Kidney (tissue), 13 donors: ENCODE measurements at regions not wholly inside any gene's neighbourhood (a gene's known extent, or its start where the extent isn't known, plus 50 kb on each side); places are given as distances from the start of the nearest gene placed in this dataset.

Source experiments
- DNase-seq, 5 donors: peaks; one replicate each; pipeline ENCODE4 v3.0.0-alpha.2; 2013 to 2020
- FAIRE-seq: peaks from 2 replicates; lab custom pipeline; 2012; peaks lifted over from hg19 to GRCh38; lab: Jason Lieb, UNC
- H3K27ac ChIP-seq, 2 donors: one replicate each; pipeline ENCODE4 v1.7.0; 2013; ENCODE audit warnings: low read depth in 2 of 2, low read length in 2 of 2, inconsistent platforms in 1 of 2
- H3K27me3 ChIP-seq: one replicate; pipeline ENCODE4 v1.7.1; 2013; ENCODE audit warnings: low read length, inconsistent platforms; ENCODE audit not compliant: control insufficient read depth, insufficient read depth
- H3K36me3 ChIP-seq, 3 donors: one replicate each; pipeline versions ENCODE4 v1.7.0 to v1.7.1; 2013; ENCODE audit warnings: low read length in 3 of 3, control low read depth in 1 of 3, inconsistent platforms in 1 of 3; ENCODE audit not compliant: insufficient read depth in 3 of 3, control insufficient read depth in 2 of 3
- H3K4me1 ChIP-seq, 3 donors: one replicate each; pipeline versions ENCODE4 v1.7.0 to v1.7.1; 2013; ENCODE audit warnings: low read length in 3 of 3, inconsistent platforms in 1 of 3, low read depth in 1 of 3; ENCODE audit not compliant: control insufficient read depth in 2 of 3, insufficient read depth in 2 of 3
- H3K4me3 ChIP-seq, 3 donors: one replicate each; pipeline versions ENCODE4 v1.7.0 to v1.8.1; 2013; ENCODE audit warnings: low read length in 3 of 3, control low read depth in 1 of 3, inconsistent platforms in 1 of 3
- H3K9ac ChIP-seq, 3 donors: one replicate each; pipeline versions ENCODE4 v1.7.0 to v1.7.1; 2013; ENCODE audit warnings: low read length in 3 of 3, control low read depth in 1 of 3, inconsistent platforms in 1 of 3
- H3K9me3 ChIP-seq, 3 donors: one replicate each; pipeline versions ENCODE4 v1.7.0 to v1.7.1; 2013; ENCODE audit warnings: low read length in 3 of 3, control low read depth in 1 of 3, inconsistent platforms in 1 of 3; ENCODE audit not compliant: control insufficient read depth in 2 of 3, insufficient read depth in 1 of 3
- intact Hi-C: fragments of 100-400 bp; cut with DNase I; formaldehyde crosslinking; loops from one replicate; pipeline ENCODE4 v1.11.1; 2022
- TF ChIP-seq, protein P1 (sequence below): IDR thresholded peaks from 3 replicates; pipeline ENCODE4 v1.5.1; 2012; ENCODE audit warnings: mild to moderate bottlenecking, moderate library complexity, borderline replicate concordance; ENCODE audit not compliant: insufficient read depth; ENCODE audit errors: extremely low read depth
- donor health status: control.
- donor health status: control.
- donor health status: control.
- donor health status: control.
- donor health status: control.
- donor health status: DM: yes; HTN: yes; CAD: no.
- donor health status: Normal renal cell carcinoma (clear cell type).

GRCh38 chr1:177480741-177481305 is 310.1 kb downstream of the BRINP2 start:
- no peaks in the 10 kb centered on the region for H3K4me1 ChIP-seq
- TF ChIP-seq, protein P1, sequence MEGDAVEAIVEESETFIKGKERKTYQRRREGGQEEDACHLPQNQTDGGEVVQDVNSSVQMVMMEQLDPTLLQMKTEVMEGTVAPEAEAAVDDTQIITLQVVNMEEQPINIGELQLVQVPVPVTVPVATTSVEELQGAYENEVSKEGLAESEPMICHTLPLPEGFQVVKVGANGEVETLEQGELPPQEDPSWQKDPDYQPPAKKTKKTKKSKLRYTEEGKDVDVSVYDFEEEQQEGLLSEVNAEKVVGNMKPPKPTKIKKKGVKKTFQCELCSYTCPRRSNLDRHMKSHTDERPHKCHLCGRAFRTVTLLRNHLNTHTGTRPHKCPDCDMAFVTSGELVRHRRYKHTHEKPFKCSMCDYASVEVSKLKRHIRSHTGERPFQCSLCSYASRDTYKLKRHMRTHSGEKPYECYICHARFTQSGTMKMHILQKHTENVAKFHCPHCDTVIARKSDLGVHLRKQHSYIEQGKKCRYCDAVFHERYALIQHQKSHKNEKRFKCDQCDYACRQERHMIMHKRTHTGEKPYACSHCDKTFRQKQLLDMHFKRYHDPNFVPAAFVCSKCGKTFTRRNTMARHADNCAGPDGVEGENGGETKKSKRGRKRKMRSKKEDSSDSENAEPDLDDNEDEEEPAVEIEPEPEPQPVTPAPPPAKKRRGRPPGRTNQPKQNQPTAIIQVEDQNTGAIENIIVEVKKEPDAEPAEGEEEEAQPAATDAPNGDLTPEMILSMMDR: no peak
- no peak overlapping the region for H3K27ac ChIP-seq
- H3K36me3 ChIP-seq: no peaks in the 10 kb centered on the region
- DNase-seq: no peak
- no peaks in the 10 kb centered on the region for H3K27me3 ChIP-seq
- intact Hi-C loops: no loop called here
- H3K4me3 ChIP-seq: no peak overlapping the region
- H3K9ac ChIP-seq: no peak overlapping the region
- H3K9me3 ChIP-seq: no peaks in the 10 kb centered on the region
- no peak for FAIRE-seq

DNA sequence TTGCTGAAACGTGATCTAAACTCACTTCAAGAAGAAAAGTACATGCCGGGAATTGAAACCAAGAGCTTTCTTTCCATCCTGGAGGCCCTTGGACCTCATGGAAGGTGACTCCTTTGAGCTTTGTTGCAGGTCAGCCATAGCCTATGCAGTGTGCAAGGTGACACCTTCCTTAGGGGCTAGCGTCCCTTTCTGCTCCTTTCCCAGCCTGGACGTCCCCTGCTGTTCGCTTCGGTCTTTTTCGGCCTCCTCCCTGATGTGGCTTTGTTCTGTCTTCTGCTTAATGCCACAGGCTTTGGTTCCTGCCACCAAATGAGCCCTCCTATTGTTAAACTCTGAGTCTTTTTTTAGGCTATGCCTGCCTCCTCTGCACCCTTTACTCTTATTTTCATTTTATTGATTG is 308.8 kb downstream of the BRINP2 start:
- intact Hi-C loops: no loop called here

DNA sequence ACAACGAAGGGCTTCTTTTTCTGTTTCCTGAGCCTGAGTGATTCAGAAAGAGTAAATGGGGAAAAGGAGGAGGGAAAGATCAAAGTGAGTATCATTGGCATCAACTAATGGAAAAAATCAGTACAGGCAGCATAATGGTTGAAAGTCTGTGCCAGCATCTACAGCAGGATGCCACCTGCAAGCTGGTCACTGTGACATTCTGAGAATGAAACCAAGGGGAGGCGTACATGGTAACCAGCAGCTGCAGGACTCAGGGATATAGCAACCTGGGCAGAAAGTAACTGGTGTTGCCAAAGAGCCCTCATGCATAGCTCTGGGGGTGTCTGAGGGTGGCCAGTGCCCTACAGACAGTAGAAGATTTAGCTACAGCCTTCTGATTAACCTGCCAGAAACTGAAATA is 305.9 kb downstream of the BRINP2 start:
- H3K27me3 ChIP-seq: no peaks in the 10 kb centered on the region
- DNase-seq (peak in 1 of 5 donors; percentile 6), FAIRE-seq (no peak)
- H3K27ac ChIP-seq: no peak overlapping the region
- TF ChIP-seq, protein P1: no peak
- H3K9ac ChIP-seq: no peak overlapping the region
- intact Hi-C loops: no loop called here
- no peaks in the 10 kb centered on the region for H3K4me1 ChIP-seq
- H3K9me3 ChIP-seq: no peaks in the 10 kb centered on the region
- H3K4me3 ChIP-seq: no peak overlapping the region
- no peaks in the 10 kb centered on the region for H3K36me3 ChIP-seq

More for the DNA sequence above, 308.8 kb downstream of the BRINP2 start:
- no peaks in the 10 kb centered on the region for H3K36me3 ChIP-seq
- H3K27ac ChIP-seq: no peak overlapping the region
- DNase-seq: no peak
- H3K9me3 ChIP-seq: no peaks in the 10 kb centered on the region
- TF ChIP-seq, protein P1: no peak
- no peak overlapping the region for H3K4me3 ChIP-seq
- no peak overlapping the region for H3K9ac ChIP-seq
- no peaks in the 10 kb centered on the region for H3K27me3 ChIP-seq
- H3K4me1 ChIP-seq: no peaks in the 10 kb centered on the region
- FAIRE-seq: no peak

DNA sequence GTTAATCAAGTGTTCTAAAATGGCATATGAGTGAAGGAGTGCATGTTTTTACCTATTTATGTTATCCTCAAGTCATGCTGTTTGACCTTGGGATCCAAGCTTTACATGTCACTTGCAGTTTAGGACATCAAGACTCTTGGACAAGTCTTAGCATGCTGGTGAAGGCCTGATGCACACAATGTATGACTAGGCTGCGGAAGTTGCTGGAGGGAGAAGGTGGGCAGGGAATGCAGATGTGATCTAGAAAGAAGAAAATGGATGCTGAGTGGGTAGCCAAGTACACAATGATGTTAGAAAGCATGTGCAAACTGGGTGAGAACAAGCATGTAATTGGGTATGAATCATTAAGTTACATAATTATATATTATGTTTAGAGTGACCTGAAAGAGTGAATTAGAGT is 301.8 kb downstream of the BRINP2 start:
- no peak overlapping the region for H3K9ac ChIP-seq
- no peak for DNase-seq
- no peaks in the 10 kb centered on the region for H3K9me3 ChIP-seq
- H3K27ac ChIP-seq: no peak overlapping the region
- FAIRE-seq: no peak
- no peak overlapping the region for H3K4me3 ChIP-seq
- H3K4me1 ChIP-seq: no peaks in the 10 kb centered on the region
- no peaks in the 10 kb centered on the region for H3K27me3 ChIP-seq
- no peaks in the 10 kb centered on the region for H3K36me3 ChIP-seq
- intact Hi-C loops: no loop called here
- TF ChIP-seq, protein P1: no peak
